Renal cortical epithelial cell (primary cell): ENCODE measurements at regions not wholly inside any gene's neighbourhood (a gene's known extent, or its start where the extent isn't known, plus 50 kb on each side); places are given as distances from the start of the nearest gene placed in this dataset.
"Not testable (repeated sequence)": the region's sequence is repeated elsewhere in the genome, so short reads cannot be mapped to it uniquely, and the experiment has no call there.

Experiments
- DNase-seq: peaks from one replicate; pipeline ENCODE4 v3.0.0-alpha.2; 2011; ENCODE audit warnings: low read depth

GRCh38 chr4:159736411-159736810 lies 633.5 kb downstream of the RAPGEF2 start:
- no peak for DNase-seq

- no peak for DNase-seq
Observed at GRCh38 chr4:159743971-159744370, 641.1 kb downstream of the RAPGEF2 start.

- no peak for DNase-seq
Observed at GRCh38 chr4:159747983-159748382, 645.1 kb downstream of the RAPGEF2 start.

- no peak for DNase-seq
Observed at GRCh38 chr4:159748834-159749444, 646.1 kb downstream of the RAPGEF2 start.

- DNase-seq: no peak
Observed at GRCh38 chr4:159757499-159757898, 654.6 kb downstream of the RAPGEF2 start.

- DNase-seq: no peak
Observed at GRCh38 chr4:159758061-159758460, 655.2 kb downstream of the RAPGEF2 start.

GRCh38 chr4:159762672-159763071 lies 659.8 kb downstream of the RAPGEF2 start:
- DNase-seq: no peak

- DNase-seq: peak; percentile 68
Observed at GRCh38 chr4:159764343-159764952, 661.6 kb downstream of the RAPGEF2 start.

GRCh38 chr4:159765382-159765781 lies 662.5 kb downstream of the RAPGEF2 start:
- DNase-seq: no peak

GRCh38 chr4:159766241-159766640 lies 663.4 kb downstream of the RAPGEF2 start:
- DNase-seq: no peak

GRCh38 chr4:159767406-159767805 lies 664.5 kb downstream of the RAPGEF2 start:
- no peak for DNase-seq

GRCh38 chr4:159768016-159768415 lies 665.1 kb downstream of the RAPGEF2 start:
- peak; percentile 11 for DNase-seq

- no peak for DNase-seq
Observed at GRCh38 chr4:159770401-159770800, 667.5 kb downstream of the RAPGEF2 start.

- no peak for DNase-seq
Observed at GRCh38 chr4:159770969-159771368, 668.1 kb downstream of the RAPGEF2 start.

GRCh38 chr4:159776961-159777360 lies 674.1 kb downstream of the RAPGEF2 start:
- DNase-seq: no peak

- no peak for DNase-seq
Observed at GRCh38 chr4:159777689-159778088, 674.8 kb downstream of the RAPGEF2 start.

GRCh38 chr4:159778298-159778697 lies 675.4 kb downstream of the RAPGEF2 start:
- no peak for DNase-seq

GRCh38 chr4:159779716-159780115 lies 676.8 kb downstream of the RAPGEF2 start:
- no peak for DNase-seq

- no peak for DNase-seq
Observed at GRCh38 chr4:159780196-159780922, 677.5 kb downstream of the RAPGEF2 start.

- DNase-seq: no peak
Observed at GRCh38 chr4:159787901-159788300, 685.0 kb downstream of the RAPGEF2 start.

GRCh38 chr4:159791334-159791733 lies 688.5 kb downstream of the RAPGEF2 start:
- no peak for DNase-seq

GRCh38 chr4:159804592-159804991 lies 701.7 kb downstream of the RAPGEF2 start:
- DNase-seq: not testable (repeated sequence)

- DNase-seq: peak; percentile 54
Observed at GRCh38 chr4:159823743-159824142, 720.9 kb downstream of the RAPGEF2 start.
